Endometrium (tissue), 2 donors: ENCODE measurements at regions not wholly inside any gene's neighbourhood (a gene's known extent, or its start where the extent isn't known, plus 50 kb on each side); places are given as distances from the start of the nearest gene placed in this dataset.

Experiments used
- FAIRE-seq: peaks from 2 replicates; lab custom pipeline; 2012; peaks lifted over from hg19 to GRCh38; lab: Jason Lieb, UNC
- donor health status: control.
- donor health status: control.

GRCh38 chr2:34096562-34097171, 497.6 kb upstream of the FAM98A start:
- FAIRE-seq: peak; percentile 55

DNA sequence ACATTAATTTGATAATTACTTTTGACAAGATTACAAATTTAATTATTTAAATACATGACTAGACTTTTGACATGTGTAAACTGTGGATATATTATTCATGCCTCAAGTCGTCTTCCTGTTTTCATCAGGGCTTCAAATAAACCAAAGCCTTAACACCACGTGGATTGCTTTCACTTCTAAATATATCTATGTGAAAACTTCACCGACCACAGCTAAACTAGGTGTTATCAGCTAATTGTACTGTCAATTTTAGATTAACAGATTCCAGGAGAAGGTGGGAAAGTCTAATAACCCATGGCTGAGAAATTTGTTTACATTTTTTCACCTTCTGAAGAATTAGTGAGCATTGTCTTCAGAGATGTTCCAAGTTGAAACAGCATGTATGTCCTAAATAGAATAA, 494.7 kb upstream of the FAM98A start:
- no peak for FAIRE-seq

GRCh38 chr2:34070196-34070595, 471.1 kb upstream of the FAM98A start:
- no peak for FAIRE-seq

GRCh38 chr2:34069604-34070003, 470.5 kb upstream of the FAM98A start:
- FAIRE-seq: no peak

- FAIRE-seq: no peak
These were observed 451.3 kb upstream of the FAM98A start for GRCh38 chr2:34050413-34050812.

GRCh38 chr2:34045101-34045655, 446.1 kb upstream of the FAM98A start:
- FAIRE-seq: no peak

GRCh38 chr2:34037886-34038285, 438.8 kb upstream of the FAM98A start:
- FAIRE-seq: no peak

DNA sequence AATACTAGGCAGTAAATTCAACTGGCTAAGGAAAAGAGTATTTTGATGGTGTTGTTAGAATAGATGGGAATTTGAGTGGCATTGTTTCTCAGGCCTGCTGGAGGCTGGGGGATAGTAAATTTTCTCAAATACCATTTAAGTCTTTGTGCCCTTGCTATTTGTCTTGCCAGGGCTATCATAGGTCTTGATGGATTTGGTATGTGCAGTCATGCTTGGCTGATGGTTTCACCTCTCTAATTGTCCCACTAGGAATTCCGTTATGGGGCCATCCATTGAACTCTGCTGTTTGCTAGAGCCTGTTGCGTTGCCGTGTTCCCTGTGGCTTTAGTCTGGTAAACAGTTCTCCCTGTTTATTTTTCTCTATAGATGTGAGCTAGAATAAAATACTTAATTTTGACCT, 438.1 kb upstream of the FAM98A start:
- FAIRE-seq: no peak

GRCh38 chr2:34031097-34031496, 432.0 kb upstream of the FAM98A start:
- no peak for FAIRE-seq

DNA sequence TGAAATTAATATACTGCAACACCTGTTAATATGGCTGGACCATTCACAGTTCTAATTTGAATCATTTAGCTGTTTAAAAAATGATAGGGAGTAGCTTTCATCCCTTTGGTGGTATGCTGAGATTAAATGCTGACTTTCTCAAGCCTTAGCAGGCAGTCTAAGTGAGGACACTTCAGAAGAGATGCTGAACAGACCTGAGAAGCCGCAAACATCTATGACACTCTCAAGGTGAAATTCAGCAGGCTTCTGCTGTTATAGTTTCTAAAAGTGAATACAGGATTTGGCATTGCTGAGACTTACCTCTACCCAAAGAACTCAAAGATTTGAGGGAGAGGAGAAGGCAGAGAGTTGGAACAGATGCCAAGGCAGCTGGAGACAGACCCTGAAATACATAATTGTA, 431.2 kb upstream of the FAM98A start:
- FAIRE-seq: no peak

DNA sequence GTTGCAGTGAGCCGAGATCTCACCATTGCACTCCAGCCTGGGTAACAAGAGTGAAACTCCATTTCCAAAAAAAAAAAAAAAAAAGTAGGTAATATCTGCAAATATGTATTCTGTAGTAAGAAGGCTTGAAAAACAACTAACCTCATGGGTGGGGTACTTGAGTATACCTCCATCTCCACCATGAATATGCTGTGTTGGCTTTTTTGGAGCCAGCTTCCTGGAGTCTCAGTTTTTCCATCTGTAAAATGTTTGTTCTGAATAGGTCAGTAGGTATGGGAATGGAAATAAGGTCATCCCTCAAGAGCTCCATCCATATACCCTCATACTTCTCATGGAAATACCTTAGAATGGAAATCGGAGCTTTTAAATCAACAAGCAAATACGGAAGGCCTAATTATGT, 430.0 kb upstream of the FAM98A start:
- no peak for FAIRE-seq

DNA sequence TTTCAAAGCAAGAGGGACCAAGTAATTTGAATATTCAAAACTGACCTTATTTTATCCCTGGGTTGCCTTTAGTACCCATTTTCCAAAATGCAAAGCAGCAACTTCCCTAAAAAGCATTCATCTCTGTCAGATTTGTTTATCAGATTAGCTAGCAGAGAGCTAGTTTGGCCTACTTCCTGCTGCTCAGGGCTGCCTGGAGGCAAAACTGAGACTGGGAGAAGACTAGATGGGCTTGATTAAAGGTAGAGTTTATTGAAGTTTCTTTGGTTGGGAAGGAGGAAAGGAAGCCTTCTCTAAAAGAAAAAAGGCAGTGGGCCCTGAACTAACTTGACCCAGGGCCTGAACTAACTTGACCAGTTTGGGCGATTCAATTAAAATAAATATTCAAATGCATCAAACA, 426.1 kb upstream of the FAM98A start:
- no peak for FAIRE-seq

- FAIRE-seq: peak; percentile 26
These were observed 413.7 kb upstream of the FAM98A start for GRCh38 chr2:34012715-34013302.

GRCh38 chr2:34011684-34012083, 412.6 kb upstream of the FAM98A start:
- FAIRE-seq: peak; percentile 100

GRCh38 chr2:34005901-34006300, 406.8 kb upstream of the FAM98A start:
- no peak for FAIRE-seq

DNA sequence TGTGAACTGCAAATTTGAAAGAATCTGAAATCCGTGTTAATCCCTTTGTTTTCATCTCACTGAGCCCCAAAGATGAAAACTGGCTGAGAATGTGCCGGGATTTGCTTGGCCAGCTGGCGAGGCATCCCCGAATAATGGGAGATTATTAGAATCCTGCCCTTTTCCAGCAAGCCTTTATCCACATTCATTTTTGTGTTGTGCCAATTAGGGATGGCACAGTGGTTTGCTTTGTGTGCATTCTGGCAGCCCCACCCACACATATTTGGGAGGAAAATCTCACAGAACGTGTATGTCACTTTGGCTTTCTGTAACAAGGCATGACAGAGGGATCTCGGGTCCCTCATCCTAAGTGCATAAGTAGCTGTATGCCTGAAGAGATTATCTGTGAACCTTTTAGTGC, 405.8 kb upstream of the FAM98A start:
- no peak for FAIRE-seq

- no peak for FAIRE-seq
These were observed 404.7 kb upstream of the FAM98A start for GRCh38 chr2:34003795-34004194.

GRCh38 chr2:34001557-34001956, 402.5 kb upstream of the FAM98A start:
- no peak for FAIRE-seq

DNA sequence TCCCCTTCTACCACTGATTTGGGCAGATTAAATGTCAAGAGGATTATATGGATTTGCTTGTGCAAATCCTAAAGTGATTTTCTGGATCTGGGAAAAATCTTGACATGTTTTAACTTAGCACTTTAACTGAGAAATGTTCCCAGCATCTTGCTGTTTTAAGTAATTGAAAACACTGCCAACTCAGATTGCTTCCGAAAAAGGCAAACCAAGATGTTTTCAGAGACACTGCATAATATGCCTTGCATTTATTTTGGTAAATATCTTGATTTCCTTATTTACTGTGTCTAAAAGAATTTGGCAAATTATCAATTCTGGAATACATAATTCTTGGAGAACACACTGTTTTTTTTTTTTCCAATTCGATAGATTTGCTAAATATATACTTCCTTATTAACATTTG, 385.0 kb upstream of the FAM98A start:
- FAIRE-seq: peak; percentile 21

DNA sequence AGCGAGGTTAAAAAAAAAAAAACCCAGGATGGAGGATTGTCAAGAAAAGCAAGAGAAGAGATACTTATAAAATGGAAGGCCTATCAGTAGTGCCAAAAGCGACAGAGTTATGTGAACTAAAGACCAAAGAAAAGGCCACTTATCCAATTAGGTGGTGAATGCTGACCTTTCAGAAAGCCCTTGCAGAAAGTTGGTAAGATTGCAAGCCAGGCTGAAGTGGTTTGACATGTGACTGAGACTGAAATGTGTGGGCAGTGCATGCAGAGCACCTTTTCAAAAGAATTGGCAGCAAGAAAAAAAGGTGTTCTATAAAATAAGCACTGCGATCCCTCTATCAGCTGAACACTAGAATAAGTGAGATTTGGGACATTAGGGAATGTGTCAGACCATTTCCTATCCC, 379.4 kb upstream of the FAM98A start:
- no peak for FAIRE-seq

DNA sequence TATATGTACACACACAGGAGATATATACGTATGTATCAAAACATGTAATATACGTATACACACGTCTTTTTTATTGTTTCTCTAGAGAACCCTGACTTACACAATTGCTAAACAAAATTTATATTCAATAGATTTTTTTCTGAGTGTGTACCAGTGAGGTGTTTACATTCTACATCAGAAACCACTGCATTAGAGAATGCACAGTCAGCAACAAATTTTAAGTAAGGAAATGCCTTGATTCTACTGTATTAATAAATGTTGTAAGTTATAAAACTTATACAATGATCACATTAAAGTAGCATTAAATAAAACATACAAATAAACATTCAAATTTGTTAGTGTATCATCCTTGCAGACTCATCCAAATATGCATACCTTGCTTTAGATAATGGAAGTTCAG, 376.4 kb upstream of the FAM98A start:
- FAIRE-seq: no peak

- FAIRE-seq: no peak
These were observed 368.0 kb upstream of the FAM98A start for GRCh38 chr2:33967103-33967502.

DNA sequence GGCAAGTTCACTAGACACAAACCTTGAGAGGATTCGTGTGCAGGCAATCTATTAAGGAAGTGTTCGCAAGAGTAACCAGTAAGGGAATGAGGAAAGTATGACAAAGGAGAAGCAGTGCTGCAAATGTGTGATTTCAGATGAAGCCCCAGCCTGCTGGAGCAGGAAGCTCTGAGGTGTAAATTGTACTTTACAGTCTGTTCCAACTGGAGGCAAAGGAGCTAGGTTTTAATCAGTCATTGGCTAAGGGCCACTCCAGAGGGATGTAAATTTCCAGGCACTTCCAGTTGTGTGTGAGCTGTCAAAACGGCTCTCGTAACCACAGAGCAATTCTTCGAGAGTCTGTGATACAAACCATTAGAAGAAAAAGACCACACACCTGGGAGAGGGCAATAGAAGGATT, 359.5 kb upstream of the FAM98A start:
- no peak for FAIRE-seq

DNA sequence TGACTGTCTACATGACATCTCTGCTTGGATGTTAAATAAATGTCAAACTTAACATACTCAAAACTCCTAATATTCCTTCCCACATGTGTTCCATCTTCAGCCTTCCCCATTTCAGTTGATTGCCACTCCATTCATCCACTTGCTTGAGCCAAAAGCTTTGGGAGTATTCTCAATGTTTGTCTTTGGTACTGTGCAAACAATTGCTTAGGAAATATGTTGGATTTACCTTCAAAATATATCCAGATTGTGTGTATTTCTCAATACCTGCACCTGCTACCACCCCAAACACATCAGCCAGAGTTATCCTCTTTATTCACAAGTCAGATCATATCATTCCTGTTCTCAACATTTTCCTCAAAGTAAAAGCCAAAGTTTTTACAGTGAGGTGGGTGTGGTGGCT, 350.3 kb upstream of the FAM98A start:
- FAIRE-seq: no peak
